GM23338 (cell line): ENCODE measurements at regions not wholly inside any gene's neighbourhood (a gene's known extent, or its start where the extent isn't known, plus 50 kb on each side); places are given as distances from the start of the nearest gene placed in this dataset.

Experiments
- ATAC-seq: fragments of 200-7000 bp; cut with Tn5 transposase; 3 replicates; pipeline ENCODE4 v1.9.1; 2020
- DNase-seq: peaks from one replicate; pipeline ENCODE4 v3.0.0-alpha.2; 2015; ENCODE audit warnings: low spot score
- H2AFZ ChIP-seq: fragments of 200-600 bp; sonication (generic); 2 replicates; pipeline ENCODE4 v1.8.0; 2016; ENCODE audit warnings: antibody characterized with exemption, mild to moderate bottlenecking, moderate library complexity
- H3F3A ChIP-seq: fragments of 200-600 bp; sonication (generic); replicated peaks from 2 replicates; pipeline ENCODE4 v1.8.0; 2017; ENCODE audit warnings: antibody characterized with exemption, mixed run types, low read depth
- H3K27ac ChIP-seq: fragments of 200-600 bp; sonication (generic); 2 replicates; pipeline ENCODE4 v1.6.1; 2016; ENCODE audit warnings: low read depth
- H3K27me3 ChIP-seq: fragments of 200-600 bp; sonication (generic); 2 replicates; pipeline ENCODE4 v1.8.0; 2016; ENCODE audit warnings: mild to moderate bottlenecking, mixed run types, moderate library complexity; ENCODE audit not compliant: insufficient read depth
- H3K36me3 ChIP-seq: fragments of 200-600 bp; sonication (generic); 2 replicates; pipeline ENCODE4 v1.8.0; 2016; ENCODE audit warnings: mild to moderate bottlenecking; ENCODE audit not compliant: insufficient read depth
- H3K4me1 ChIP-seq: fragments of 200-600 bp; sonication (generic); 2 replicates; pipeline ENCODE4 v1.8.0; 2016; ENCODE audit warnings: mild to moderate bottlenecking, moderate library complexity; ENCODE audit not compliant: insufficient read depth
- H3K4me2 ChIP-seq: fragments of 200-600 bp; sonication (generic); 2 replicates; pipeline ENCODE4 v1.7.1; 2017; ENCODE audit warnings: mixed run types
- H3K4me3 ChIP-seq: fragments of 200-600 bp; sonication (generic); 2 replicates; pipeline ENCODE4 v1.6.1; 2016; ENCODE audit warnings: mixed run types
- H3K79me2 ChIP-seq: fragments of 200-600 bp; sonication (generic); replicated peaks from 2 replicates; pipeline ENCODE4 v1.8.0; 2017; ENCODE audit warnings: mild to moderate bottlenecking; ENCODE audit not compliant: insufficient read depth
- H3K9me2 ChIP-seq: fragments of 200-600 bp; sonication (generic); 2 replicates; pipeline ENCODE4 v1.8.0; 2017; ENCODE audit not compliant: insufficient read depth
- H4K20me1 ChIP-seq: fragments of 200-600 bp; sonication (generic); replicated peaks from 2 replicates; pipeline ENCODE4 v1.8.0; 2017; ENCODE audit warnings: mild to moderate bottlenecking; ENCODE audit not compliant: insufficient read depth
- H3K27ac Mint-ChIP-seq: 2 replicates; pipeline ENCODE4 v1.8.0; 2020; ENCODE audit warnings: inconsistent platforms, mild to moderate bottlenecking, moderate library complexity, mixed read lengths
- H3K27me3 Mint-ChIP-seq: 3 replicates; pipeline ENCODE4 v1.8.0; 2022; ENCODE audit warnings: low read depth, mild to moderate bottlenecking, moderate library complexity, mixed read lengths, inconsistent platforms; ENCODE audit not compliant: insufficient read depth, poor library complexity
- H3K36me3 Mint-ChIP-seq: 3 replicates; pipeline ENCODE4 v1.8.0; 2021; ENCODE audit warnings: low read depth, mild to moderate bottlenecking, inconsistent platforms, moderate library complexity, mixed read lengths
- H3K4me1 Mint-ChIP-seq: 3 replicates; pipeline ENCODE4 v1.8.0; 2020; ENCODE audit warnings: mild to moderate bottlenecking, inconsistent platforms, mixed read lengths
- H3K4me3 Mint-ChIP-seq: 3 replicates; pipeline ENCODE4 v1.8.0; 2021; ENCODE audit warnings: moderate library complexity, mild to moderate bottlenecking, inconsistent platforms, mixed read lengths
- H3K9me3 Mint-ChIP-seq: 3 replicates; pipeline ENCODE4 v1.8.0; 2020; ENCODE audit warnings: moderate library complexity, mild to moderate bottlenecking, inconsistent platforms, mixed read lengths
- TF ChIP-seq, protein P1 (sequence below): fragments of 250-450 bp; sonication (Bioruptor Pico); IDR thresholded peaks from 2 replicates; pipeline ENCODE4 v1.5.0; 2020; ENCODE audit warnings: mild to moderate bottlenecking, moderate library complexity
- TF ChIP-seq, protein P2 (sequence below), 2 experiments: fragments of 200-600 bp in 1 of 2; sonication (generic) in 1 of 2; conservative IDR thresholded peaks; 2 replicates each; pipeline versions ENCODE4 v1.5.1 to v1.6.1; 2016 to 2017; ENCODE audit warnings: antibody characterized with exemption in 2 of 2, low read depth in 2 of 2, mild to moderate bottlenecking in 2 of 2, moderate library complexity in 1 of 2

DNA sequence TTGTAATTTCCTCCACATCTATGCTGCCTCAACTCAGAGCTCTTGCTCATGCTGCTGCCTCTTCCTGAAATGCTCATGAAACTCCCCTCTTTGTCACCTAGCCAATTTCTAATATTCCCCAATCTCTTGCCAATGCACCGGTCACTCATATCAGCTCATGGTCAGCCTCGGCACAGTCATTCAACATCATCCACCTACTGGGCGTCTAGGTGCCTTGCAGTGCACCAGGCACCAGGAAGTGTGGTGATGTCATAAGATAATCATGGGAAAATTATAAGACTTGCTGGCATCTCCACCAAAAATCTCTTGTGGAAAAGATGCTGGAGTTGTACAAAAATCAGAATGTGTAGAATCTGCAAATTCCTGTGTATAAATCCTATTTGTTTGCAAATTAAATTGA lies 52.6 kb upstream of the RAB27B start:
- TF ChIP-seq, protein P1, sequence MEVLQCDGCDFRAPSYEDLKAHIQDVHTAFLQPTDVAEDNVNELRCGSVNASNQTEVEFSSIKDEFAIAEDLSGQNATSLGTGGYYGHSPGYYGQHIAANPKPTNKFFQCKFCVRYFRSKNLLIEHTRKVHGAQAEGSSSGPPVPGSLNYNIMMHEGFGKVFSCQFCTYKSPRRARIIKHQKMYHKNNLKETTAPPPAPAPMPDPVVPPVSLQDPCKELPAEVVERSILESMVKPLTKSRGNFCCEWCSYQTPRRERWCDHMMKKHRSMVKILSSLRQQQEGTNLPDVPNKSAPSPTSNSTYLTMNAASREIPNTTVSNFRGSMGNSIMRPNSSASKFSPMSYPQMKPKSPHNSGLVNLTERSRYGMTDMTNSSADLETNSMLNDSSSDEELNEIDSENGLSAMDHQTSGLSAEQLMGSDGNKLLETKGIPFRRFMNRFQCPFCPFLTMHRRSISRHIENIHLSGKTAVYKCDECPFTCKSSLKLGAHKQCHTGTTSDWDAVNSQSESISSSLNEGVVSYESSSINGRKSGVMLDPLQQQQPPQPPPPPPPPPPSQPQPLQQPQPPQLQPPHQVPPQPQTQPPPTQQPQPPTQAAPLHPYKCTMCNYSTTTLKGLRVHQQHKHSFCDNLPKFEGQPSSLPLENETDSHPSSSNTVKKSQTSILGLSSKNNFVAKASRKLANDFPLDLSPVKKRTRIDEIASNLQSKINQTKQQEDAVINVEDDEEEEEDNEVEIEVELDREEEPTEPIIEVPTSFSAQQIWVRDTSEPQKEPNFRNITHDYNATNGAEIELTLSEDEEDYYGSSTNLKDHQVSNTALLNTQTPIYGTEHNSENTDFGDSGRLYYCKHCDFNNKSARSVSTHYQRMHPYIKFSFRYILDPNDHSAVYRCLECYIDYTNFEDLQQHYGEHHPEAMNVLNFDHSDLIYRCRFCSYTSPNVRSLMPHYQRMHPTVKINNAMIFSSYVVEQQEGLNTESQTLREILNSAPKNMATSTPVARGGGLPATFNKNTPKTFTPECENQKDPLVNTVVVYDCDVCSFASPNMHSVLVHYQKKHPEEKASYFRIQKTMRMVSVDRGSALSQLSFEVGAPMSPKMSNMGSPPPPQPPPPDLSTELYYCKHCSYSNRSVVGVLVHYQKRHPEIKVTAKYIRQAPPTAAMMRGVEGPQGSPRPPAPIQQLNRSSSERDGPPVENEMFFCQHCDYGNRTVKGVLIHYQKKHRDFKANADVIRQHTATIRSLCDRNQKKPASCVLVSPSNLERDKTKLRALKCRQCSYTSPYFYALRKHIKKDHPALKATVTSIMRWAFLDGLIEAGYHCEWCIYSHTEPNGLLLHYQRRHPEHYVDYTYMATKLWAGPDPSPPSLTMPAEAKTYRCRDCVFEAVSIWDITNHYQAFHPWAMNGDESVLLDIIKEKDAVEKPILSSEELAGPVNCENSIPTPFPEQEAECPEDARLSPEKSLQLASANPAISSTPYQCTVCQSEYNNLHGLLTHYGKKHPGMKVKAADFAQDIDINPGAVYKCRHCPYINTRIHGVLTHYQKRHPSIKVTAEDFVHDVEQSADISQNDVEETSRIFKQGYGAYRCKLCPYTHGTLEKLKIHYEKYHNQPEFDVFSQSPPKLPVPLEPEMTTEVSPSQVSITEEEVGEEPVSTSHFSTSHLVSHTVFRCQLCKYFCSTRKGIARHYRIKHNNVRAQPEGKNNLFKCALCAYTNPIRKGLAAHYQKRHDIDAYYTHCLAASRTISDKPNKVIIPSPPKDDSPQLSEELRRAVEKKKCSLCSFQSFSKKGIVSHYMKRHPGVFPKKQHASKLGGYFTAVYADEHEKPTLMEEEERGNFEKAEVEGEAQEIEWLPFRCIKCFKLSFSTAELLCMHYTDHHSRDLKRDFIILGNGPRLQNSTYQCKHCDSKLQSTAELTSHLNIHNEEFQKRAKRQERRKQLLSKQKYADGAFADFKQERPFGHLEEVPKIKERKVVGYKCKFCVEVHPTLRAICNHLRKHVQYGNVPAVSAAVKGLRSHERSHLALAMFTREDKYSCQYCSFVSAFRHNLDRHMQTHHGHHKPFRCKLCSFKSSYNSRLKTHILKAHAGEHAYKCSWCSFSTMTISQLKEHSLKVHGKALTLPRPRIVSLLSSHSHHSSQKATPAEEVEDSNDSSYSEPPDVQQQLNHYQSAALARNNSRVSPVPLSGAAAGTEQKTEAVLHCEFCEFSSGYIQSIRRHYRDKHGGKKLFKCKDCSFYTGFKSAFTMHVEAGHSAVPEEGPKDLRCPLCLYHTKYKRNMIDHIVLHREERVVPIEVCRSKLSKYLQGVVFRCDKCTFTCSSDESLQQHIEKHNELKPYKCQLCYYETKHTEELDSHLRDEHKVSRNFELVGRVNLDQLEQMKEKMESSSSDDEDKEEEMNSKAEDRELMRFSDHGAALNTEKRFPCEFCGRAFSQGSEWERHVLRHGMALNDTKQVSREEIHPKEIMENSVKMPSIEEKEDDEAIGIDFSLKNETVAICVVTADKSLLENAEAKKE (CRISPR knock-in tag): no peak
- TF ChIP-seq, protein P2, sequence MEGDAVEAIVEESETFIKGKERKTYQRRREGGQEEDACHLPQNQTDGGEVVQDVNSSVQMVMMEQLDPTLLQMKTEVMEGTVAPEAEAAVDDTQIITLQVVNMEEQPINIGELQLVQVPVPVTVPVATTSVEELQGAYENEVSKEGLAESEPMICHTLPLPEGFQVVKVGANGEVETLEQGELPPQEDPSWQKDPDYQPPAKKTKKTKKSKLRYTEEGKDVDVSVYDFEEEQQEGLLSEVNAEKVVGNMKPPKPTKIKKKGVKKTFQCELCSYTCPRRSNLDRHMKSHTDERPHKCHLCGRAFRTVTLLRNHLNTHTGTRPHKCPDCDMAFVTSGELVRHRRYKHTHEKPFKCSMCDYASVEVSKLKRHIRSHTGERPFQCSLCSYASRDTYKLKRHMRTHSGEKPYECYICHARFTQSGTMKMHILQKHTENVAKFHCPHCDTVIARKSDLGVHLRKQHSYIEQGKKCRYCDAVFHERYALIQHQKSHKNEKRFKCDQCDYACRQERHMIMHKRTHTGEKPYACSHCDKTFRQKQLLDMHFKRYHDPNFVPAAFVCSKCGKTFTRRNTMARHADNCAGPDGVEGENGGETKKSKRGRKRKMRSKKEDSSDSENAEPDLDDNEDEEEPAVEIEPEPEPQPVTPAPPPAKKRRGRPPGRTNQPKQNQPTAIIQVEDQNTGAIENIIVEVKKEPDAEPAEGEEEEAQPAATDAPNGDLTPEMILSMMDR (conservative IDR thresholded peaks at IDR 0.05; ENCODE audit: low read depth in 2 of 2): peak; percentile 17 to 26; a peak in 3 of 4 replicates
- Histone ChIP-seq H3K36me3 (no peaks in the 10 kb centered on the region), H3K27me3 (no peaks in the 10 kb centered on the region), H3K4me2 (no peak overlapping the region), H3K4me3 (no peak overlapping the region), H3F3A (no peaks in the 10 kb centered on the region), H3K9me2 (peaks cover 4% of the 10 kb centered on the region; the same call in 1 of the 2 replicates), H3K79me2 (no peaks in the 10 kb centered on the region), H3K4me1 (no peaks in the 10 kb centered on the region), H2AFZ (no peak overlapping the region), H4K20me1 (no peaks in the 10 kb centered on the region), H3K27ac (no peak overlapping the region)
- no peaks in the 10 kb centered on the region for H3K27me3 Mint-ChIP-seq
- peak; percentile 20 for DNase-seq
- H3K36me3 Mint-ChIP-seq: no peaks in the 10 kb centered on the region
- no peaks in the 10 kb centered on the region for H3K9me3 Mint-ChIP-seq
- H3K4me1 Mint-ChIP-seq: no peaks in the 10 kb centered on the region; the same call in 2 of the 3 replicates
- peak; percentile 26; the same call in 1 of the 3 replicates for ATAC-seq
- H3K27ac Mint-ChIP-seq: peak overlapping the region; percentile 46; the same call in 1 of the 2 replicates
- H3K4me3 Mint-ChIP-seq: no peak overlapping the region
